DMS79 treated with DMSO at 0.1 percent for 48 hours (cell line): ENCODE measurements at regions not wholly inside any gene's neighbourhood (a gene's known extent, or its start where the extent isn't known, plus 50 kb on each side); places are given as distances from the start of the nearest gene placed in this dataset.

Experiments used
- DNase-seq: peaks from one replicate; lab custom pipeline; 2025; lab: John Stamatoyannopoulos, UW

DNA sequence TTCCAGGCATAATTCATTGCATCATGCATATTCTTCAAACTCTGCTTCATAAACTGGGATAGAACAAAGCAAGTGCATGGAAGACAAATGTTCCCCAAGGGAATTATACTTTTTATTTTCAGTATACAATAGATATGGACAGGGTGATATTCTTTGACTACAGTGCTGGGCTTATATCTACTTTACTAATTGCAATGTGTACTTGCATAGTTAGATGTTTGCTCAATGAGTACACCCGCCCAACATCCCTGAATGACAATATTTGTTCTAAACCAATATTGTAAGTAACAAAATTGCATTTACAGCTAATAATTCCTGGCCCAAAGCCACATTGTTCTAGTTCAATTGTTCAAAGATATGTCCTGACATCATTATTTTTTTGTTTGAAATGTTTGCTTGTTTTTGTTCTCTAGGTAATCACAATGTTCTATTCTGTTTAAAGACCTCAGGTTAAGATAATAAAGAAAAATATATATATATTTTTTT lies 171.4 kb downstream of the PTN start:
- DNase-seq, result no peak

DNA sequence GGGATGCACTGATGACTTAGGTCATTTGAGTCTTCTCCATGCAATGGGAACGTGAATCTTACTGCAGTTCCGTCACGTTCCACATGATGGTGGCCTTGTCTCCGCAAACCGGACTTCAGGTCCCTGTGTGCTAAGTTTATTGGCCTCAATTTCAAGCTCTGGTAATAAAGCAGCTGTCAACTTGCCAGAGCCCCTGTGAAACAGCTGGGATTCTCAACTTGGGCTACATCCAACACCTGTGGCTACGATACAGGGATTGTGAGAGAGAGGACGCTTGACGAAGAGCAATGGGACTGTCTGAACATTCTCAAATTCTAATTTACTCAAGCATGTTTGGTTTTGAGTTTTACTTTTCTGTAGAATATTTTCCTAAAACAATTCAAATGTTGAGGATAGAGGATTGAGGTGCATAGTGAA lies 174.2 kb downstream of the PTN start:
- DNase-seq, result peak; percentile 94

DNA sequence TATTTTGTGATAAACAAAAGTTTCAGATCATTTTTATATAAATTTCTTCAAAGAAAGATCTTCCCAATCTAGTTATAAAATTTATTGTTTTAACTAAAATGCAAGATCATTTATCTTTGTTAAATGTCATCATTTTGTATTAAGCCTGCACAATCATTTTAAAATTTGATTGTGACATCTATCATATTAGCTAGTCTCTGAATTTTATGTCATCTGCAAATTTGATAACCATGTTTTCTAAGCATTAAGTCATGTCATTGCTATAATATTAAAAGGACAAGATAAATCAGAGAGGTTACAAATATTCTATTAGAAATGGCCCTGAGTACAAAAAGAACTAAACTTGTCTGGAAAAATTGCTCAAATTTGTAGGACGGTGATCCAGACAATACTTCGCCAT lies 175.9 kb downstream of the PTN start:
- DNase-seq, result no peak

DNA sequence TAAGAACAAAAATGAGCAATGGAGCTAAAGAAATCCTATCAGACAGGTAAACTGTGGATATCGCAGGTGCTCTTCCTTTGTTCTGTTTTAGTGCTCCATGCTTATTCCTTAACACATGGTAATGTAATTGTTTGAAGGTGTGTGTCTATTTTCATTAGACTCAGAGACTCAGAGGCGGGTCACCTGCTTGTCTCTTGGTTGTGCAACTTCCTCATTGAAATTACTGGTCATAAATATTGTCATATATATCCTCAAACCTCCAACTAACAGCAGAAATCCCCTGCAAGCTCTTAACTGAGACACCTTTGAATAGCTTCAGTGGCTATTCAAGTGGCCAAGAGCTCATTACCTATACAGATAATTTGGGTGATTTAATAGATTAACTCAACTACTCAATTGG lies 177.2 kb downstream of the PTN start:
- DNase-seq, result no peak

DNA sequence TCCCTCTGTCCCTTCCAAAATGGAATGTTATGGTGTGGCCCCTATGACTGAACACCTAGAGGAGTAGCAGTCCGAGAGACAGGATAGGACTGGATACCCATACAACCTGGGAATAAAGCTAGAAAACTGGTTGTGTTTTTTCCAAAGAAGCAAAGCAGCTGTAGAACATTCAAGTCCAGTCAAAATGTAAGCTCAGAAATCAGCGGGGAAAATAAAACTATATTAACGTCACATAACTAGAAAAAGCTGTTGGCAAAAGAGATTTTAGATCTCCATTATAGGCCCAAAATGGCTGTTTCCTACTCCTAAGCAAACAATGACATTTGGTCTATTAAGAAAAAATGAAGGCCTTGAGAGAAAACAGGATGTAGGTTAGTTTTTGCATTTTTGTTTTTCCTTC lies 177.7 kb downstream of the PTN start:
- no peak for DNase-seq

DNA sequence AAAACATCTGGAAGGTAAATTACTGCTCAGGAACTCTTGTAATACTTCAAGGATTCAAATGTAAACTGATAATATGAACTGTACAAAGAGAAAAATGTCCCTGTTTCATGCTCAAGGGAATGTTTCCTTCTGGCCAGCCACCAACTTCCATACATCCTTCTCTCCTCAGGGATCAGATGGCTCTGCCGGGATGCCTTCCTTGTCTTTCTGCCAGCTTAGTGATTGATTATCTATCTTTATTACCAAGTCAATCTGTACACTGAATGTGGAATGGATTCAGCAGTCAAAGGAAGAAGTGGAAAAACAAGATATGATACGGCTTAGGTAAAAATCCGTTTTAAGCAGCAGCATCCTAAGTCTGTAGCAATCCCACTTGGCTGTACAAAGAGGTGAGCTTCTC lies 178.3 kb downstream of the PTN start:
- DNase-seq, result no peak

DNA sequence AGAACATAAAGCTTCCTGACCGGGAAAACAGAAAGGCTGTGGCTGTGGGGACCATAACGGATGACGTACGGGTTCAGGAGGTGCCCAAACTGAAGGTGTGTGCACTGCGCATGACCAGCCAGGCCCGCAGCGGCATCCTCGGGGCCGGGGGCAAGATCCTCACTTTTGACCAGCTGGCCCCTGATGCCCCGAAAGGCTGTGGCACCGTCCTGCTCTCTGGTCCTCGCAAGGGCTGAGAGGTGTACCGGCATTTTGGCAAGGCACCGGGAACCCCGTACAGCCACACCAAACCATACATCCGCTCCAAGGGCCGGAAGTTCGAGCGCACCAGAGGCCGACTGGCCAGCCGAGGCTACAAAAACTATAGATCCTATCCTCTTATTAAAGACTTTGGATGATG lies 179.3 kb downstream of the PTN start:
- no peak for DNase-seq

DNA sequence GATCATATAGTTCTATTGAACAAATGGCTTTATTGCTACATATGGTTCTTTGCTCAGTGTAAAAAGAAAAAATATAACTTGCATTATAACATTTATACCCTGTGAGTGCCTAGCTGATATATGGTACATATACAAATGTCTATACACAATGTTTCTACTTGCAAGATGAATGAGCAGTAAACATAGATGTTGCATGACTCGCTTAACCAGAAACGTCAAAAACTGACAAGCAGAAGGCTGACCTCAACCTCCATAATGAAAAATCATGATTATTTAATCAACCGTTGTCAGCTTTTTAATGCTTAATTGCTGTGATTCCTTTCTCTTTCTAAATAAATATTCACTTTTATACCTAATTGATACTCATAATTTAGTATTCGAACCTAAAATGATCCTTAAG lies 183.3 kb downstream of the PTN start:
- no peak for DNase-seq

DNA sequence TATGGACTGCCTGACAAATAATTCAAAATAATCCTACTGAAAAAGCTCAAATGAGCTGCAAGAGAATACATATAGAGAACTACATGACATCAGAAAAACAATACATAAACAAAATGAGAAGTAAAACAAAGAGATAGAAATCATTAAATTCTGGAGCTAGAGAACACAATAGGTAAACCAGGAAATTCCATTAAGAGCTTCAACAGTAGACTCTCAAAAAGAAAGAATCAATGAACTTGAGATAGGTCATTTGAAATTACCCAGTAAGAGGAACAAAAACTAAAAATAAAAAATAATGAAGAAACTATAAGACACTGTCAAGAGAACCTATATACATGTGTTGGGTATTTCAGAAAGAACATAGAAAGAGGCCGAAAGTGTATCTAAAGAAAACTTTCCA lies 186.3 kb downstream of the PTN start:
- no peak for DNase-seq

DNA sequence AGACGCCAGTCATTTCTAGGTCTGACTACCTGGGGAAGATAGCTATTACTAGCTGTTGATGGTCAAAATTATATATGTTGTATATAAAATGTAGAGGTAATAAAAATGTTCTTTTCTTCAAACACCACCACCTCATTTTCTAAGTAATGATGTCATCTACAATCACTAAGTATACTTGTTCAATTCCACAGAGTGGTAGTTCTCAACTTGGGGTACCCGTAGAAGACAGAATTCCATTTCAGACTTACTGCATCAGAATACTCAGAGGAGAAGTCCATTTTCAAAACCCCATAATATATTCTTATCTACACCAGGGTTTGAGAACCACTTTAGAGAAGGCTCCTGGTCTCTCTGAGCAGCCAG lies 191.9 kb downstream of the PTN start:
- no peak for DNase-seq

DNA sequence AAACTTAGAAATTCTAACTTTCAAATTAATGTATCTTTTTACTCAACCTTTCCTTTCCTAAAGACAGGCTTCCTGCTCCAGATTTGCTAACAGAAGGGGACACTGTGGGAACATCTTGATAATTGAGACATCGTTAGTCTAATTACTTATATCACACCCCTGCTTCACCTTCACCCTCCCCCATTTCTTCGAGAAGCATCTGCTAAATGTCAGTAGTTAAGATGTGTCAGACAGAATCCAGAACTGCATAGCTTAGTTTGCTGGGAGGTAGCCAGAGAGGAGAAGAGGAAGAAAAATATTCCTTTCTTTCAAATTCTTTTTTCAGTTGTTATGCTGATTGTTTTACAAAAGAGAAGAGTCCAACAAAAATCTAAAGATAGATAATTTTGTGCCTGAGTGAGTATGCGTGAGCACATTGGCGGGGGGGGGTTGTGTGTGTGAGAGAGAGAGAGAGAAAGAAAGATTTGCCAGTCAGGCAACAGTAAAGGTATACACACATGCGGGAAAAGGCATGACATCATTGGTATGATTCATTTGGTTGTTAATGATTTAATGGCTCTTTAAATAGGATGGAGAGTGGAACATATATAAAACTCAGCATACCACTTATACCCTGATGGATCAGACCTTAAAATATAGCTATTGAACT lies 192.4 kb downstream of the PTN start:
- DNase-seq, result no peak

DNA sequence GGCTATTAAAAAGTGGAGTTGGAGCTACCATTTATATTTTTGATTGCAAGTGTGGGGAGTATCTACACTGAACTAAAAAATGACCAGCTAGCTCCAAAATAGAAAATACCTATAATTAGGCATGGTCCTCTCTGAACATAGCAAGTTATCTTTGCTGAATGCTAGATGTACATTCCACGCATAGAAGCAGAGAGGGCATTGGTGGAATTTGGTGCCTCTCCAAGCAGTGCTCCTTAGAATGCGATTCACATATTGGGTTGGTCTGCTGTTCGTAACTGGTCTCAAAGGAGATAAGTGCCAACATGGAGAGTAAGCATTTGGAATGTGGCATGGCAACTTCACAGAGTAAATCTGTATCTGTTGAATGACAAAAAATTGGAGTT lies 196.2 kb downstream of the PTN start:
- no peak for DNase-seq

DNA sequence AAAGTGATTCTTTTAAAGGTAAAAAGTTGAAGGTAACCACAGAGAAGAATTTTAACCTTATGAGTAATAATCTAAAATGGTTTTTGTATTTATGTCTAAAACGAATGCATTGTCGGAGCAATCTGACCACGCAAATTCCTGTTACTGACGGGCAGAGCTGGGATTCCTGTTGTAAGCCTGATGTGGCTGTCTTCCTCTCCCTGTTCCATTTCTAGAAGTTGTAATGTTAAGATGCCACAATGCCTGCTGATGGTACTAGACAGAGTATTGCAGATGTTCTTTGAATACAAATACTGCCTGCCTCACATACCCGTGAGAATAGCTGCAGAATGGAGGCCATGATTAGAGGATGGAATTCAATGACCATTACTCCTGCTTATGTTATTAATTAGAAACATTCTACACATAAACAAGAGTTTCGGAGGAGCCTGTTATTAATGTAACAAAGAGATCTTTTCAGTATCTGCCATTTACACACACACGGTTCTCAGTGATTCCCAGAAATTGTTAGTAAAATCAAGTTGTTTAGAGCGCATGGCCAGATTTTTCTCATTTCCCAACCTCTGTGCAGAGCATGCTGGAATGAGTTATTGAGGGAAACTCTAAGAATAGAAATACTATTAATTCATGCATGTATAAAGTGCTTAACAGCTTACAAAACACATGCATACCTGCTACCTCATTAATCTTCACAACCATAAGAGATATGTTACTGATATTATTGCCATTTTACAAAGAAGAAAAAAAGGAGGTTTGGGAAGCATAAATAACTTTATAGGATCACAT lies 196.8 kb downstream of the PTN start:
- DNase-seq, result no peak

DNA sequence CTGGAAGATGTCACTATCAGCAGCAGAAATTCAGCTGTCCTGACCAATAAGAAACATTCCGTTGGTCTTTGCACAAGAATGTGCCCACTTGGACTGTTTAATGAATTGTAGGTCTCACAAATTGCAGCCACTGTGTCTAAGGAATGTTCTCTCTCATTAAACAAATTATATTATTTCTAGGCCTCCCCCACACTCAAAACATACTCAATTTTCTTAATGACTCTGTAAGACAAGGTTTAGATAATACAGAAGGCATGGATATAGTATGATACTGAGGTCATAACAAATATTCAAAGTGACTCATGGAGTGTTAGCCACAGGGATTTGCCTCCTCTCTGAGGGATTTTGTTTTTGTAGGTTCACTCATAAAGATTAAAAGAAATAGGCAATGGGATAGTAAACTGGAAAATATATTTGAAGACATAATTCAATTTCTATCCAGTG lies 197.5 kb downstream of the PTN start:
- no peak for DNase-seq

DNA sequence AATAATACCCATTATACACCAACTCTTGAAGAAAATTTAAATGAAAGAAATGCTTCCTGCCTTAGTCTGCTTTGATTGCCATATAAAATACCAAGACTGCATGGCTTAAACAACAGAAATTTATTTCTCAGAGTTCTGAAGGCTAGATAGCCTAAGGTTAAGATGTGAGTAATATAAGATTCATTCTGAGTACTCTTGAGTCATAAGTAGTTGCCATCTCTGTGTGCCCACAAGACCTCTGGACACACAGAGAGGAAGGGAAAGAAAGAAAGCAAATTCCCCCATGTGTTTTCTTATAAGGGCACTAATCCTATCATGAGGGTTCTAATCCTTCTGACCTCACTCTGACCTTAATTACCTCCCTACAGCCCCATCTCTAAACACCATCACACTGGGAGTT lies 201.2 kb downstream of the PTN start:
- DNase-seq, result no peak

DNA sequence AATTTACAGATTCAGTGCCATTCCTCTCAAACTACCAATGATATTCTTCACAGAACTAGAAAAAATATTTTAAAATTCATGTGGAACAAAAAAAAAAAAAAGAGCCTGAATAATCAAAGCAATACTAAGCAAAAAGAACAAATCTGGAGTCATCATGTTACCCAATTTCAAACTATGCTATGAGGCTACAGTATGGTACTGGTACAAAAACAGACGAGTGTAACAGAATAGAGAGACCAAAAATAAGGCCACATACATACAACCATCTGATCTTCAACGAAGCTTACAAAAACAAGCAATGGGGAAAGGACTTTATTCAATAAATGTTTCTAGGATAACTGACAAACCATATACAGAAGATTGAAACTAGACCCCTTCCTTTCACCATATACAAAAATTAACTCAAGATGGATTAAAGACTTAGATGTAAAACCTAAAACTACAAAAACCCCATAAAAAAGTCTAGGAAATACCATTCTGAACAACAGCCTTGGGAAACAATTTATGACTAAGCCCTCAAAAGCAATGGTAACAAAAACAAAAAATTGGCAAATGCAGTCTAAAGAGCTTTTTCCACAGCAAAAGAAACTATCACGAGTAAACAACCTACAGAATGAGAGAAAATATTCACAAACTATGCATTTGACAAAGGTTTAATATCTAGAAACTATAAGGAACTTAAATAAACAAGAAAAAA lies 207.7 kb downstream of the PTN start:
- no peak for DNase-seq

DNA sequence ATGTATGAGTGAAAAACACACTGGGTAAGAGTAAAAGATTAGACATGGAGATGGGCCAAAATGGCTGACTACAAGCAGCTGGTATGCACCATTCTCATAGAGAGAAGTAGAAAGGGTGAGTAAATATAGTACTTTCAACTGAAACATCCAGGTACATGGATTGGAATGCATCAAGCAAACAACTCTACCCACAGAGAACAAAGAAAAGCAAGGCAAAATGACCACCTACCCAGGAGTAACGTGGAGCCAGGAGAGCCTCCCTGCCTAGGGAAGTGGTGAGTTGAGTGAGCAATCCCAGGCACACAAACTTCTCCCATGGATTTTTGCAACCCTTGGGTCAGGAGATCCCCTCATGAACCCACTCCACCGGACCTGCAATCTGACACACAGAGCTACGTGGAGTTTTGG lies 212.8 kb downstream of the PTN start:
- DNase-seq, result no peak

DNA sequence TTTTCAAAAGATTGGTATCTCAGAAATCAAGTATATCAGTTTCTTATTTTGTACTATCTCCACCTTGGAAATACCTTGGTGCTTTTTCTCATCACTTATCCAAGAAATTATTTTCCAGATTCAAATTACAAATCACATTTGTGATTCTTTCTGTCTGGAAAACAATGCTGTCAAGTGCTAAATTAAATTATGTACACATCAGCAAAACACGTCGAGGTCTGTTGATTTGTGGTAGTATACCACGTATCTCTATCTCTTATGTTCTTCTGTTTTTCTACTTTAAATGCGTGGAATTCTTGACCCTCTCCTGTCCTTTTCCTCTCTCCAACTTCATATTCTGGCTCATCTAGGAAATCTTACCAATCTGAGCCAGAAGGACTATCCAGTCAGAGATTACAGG lies 214.5 kb downstream of the PTN start:
- no peak for DNase-seq

DNA sequence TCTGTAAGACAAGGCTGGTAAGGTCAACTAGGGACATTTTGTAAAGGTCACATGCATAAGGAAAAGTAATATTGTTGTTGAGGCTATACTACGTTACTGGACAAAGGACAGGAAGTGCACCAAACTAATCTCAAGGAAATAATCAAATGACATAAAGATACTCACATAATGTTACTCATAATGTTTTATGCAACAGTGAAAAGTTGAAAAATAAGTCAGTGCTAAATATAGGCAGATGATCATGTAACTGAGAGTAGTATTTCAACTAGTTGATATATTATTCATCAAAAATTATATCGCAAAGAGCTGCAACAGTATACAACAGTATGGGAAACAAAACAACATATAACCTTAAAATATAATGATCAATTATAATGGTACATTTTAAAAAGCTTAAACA lies 215.7 kb downstream of the PTN start:
- no peak for DNase-seq

DNA sequence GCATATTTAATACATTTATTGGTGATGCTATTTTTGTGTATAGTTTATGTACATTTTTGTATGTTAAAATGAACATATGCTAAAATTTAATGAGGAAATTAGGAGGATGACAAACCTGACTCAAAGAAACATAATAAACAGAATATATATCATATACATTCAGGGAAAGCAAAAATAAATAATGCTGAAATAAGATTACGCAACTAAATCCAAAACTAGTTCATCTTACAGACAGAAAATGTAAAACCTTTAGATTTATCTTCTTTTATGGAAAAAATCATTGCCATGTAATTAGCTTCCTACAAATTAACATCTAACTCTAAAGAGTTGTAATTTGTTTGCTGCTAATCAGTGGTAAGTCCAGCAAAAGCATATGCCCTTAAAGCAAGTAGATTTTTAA lies 216.5 kb downstream of the PTN start:
- no peak for DNase-seq

DNA sequence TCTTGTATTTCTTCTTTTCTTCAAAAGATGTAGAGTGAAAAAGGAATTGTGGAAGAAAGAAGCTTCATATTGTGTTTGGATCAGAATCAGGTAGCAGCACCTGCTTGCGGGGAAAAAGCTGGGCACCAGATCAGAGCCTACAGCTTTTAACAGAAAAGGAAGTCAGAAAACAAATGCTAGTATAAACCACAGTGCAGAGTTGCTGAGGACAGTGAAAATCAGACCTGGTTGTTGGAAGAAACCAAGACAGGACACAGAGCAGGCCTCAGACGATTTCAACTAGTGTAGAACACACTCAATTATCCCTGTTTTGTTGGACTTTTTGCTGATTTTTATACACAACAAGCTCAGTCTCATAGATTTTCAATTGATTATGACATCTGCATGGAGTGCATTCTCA lies 221.4 kb downstream of the PTN start:
- no peak for DNase-seq

DNA sequence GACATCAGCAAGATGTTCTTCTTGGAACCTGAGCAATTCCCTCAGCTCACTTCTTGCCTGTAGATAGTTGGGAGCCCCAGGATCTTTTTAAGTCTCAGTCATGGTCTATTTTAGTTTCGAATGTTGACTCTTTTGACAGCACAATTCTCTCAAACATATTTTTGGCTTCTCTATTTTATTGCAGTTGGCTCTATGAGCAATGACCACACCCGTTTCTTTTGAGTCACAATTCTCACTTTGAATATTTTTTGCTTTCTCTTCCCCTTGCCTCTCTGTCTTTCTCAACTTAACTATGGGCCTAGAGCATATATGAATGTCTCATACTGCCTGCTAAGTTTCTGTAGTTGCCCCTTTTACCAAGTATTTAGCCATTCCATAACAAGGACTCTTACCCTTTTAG lies 222.8 kb downstream of the PTN start:
- DNase-seq, result no peak

DNA sequence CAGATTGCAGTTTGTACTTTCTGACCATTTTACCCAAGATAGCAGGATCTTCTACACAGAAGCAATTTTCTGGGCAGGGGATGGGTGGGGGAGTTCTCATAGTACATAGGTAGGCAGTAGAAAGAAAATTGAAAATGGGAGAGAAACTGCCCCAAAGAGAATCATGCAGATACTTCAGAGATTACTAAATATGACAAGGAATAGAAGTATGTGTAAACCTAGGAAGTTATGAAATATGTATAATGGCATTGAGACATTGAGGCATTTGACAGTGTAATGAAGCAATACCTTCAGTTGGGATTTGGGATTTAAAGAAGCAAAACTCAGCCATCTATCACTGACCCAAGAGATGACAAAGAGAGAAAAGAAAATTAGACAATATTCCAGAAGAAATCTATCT lies 233.0 kb downstream of the PTN start:
- DNase-seq, result no peak
